ENCODE measurements at regions not wholly inside any gene's neighbourhood (a gene's known extent, or its start where the extent isn't known, plus 50 kb on each side); places are given as distances from the start of the nearest gene placed in this dataset.

DNA sequence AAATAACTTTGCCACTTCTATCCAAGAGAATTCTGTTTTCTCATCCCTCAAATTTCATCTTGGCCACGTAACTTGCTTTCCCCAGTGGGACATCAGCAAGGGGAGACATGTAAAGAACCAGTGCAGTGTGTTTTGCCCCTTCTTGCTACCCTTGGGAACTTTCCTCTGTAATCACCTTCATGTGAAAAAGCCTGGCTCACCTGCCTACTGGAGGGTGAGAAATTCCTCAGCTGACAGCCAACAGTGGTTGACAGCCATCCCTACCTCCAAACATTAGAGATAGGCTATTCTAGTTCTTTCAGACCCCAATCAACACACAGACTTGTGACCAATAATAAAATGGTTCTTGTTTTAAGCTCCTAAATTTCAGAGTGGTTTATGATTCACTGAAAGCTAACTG, 333.9 kb upstream of the TBC1D5 start:
- DNase-seq, result no peak

DNA sequence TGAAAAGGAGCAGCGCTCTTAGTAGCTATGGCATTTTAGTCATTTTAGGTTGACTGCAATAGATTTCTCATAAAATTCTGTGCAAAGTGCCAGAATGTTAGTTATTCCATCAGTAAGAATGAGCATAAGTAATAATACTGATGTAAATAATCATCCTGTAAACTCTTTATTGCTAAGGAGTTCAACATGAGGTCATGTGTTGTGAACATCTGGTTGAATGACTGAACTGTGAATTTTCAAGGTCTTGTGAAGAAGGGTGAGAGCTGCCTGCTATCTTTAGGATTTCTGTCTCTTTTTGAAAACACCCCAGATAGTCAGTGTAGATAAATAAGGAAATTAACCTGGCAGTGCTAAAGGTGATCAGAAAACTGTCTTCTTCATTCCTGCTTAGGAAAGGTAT, 333.4 kb upstream of the TBC1D5 start:
- no peak for DNase-seq

DNA sequence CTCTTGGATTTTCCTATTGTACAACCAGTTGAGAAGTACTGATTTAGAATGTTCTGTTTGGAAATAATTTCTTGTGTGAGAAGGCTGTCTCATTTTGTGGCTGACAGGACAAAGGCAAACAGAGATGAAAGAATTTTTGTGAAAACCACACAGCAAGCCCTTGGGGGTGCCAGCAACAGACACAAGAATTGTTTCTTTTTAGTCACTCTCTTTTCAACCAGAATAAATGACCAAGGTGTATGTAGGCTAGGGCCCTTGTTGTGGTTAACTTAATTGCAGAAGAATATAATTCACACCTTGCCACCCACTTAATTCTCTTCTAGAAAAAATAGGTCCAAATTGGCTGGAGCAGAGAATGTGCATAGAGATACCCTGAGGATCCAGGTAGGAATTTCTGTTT, 329.4 kb upstream of the TBC1D5 start:
- DNase-seq, result no peak

DNA sequence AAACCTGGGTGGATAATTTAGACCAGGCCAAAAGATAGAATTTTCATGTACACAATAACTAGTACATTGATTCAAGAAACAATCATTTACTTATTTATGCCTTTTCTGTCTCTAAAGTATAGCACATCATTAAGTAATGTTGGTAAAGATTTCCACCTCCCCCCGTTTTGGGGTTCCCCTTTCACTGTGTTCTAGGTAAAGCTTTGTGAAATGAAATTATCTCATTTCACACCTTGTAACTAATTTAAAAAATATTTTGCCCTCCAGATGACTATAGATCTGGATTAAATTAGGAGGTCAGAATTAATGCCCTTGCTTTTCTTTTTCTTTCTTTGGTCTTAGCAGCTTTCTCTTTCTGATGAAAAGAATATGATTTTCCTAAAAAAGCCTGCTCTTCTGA, 328.5 kb upstream of the TBC1D5 start:
- DNase-seq, result no peak

DNA sequence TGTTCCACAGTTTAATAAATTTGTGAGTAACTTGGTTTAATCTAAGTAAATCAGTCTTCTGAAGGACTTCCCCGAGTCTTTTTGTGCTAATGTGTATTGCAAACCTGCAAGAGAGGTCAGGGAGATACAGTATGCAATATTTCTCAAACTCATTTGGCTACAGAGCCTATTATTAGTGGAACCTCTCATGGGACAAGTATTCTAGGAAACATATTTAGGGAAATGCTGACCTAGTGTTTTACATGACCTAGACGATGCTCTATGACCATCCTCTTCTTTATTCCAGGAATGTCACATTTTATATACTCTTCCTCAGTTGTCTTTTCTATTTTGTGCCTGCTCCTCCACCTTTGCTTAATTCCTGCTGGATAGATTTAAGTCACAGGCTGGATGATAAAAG, 327.8 kb upstream of the TBC1D5 start:
- DNase-seq, result no peak

DNA sequence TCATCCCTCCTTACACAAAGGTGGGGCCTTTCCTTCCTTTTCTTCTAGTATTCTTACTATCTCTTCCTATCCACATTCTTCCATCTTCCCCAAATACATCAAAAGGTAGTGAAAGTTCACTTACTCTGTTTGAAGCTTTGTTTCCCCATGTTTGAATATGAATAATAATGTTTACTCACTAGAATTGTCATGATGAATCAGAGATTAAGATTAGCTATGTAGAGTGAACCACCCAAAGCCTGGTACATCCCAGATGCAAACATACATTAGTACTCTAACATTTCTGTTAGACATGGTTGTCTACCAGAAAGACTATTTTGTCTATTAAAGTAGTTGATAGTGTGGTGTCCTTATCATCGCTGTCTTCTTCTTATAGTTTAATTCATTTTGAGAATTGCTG, 327.1 kb upstream of the TBC1D5 start:
- no peak for DNase-seq

DNA sequence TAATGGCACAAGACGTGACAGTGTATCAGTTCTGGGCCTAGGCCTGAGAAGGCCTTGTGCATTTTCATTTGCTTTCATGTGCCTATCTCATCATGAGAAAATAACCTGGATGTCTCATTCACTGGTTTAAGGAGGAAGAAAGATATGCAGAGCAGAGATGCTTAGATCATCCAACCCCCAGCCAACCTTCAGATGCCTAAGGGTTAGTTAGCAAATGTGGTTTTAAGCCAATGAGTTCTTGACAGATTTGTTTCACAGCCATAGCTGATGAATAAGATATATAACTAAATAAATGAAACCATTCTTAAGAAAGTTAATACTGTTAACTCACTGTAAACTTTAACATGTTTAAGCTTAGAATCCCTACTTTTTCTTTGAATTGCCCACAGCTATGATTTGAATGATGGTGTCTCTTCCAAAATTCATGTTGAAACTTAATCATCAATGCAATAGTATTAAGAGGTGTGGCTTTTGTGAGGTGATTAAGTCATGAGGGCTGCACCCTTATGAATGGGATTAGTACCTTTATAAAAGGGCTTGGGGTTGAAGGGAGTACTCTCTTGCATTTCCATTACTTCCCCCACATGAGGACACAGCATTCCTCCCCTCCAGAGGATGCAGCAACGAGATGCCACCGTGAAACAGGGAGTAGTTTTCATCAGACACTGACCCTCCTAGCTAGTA, 324.6 kb upstream of the TBC1D5 start:
- no peak for DNase-seq

DNA sequence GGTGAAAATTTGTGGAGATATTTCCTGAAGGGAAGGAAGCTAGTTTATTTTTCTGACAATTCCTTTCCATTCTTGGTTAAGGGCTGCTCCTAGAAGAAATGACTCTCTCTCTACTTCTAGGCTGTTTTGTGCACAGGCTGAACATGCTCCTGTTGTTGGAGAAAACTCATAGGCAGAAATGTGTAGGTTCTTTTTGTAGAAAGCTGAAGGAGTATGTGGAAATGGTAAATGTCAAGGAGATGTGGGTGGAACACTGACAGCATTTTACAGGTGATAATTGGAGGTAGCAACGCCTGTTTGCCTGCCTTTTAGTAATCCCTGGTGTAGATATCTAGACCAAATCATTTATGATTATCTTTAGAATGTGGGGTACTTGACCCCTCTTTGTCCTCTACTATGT, 322.2 kb upstream of the TBC1D5 start:
- DNase-seq, result no peak

DNA sequence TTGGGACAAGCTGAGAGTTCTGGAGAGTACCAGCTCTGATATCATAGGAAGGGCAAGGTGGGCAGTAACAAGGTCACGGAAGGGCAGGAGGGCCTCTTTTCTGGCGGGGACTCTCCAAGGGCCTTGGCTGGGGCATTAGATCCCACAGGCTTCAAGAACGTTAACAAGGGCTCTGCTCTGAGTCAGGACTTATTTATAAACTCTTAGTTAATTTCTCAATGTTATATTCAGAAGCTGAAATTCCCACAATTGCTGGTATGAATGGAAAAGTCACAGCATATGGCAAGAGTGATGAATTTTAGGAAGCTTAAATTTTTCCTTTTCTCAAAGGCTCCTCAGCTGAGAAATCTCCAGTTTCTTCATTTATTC, 320.2 kb upstream of the TBC1D5 start:
- no peak for DNase-seq

DNA sequence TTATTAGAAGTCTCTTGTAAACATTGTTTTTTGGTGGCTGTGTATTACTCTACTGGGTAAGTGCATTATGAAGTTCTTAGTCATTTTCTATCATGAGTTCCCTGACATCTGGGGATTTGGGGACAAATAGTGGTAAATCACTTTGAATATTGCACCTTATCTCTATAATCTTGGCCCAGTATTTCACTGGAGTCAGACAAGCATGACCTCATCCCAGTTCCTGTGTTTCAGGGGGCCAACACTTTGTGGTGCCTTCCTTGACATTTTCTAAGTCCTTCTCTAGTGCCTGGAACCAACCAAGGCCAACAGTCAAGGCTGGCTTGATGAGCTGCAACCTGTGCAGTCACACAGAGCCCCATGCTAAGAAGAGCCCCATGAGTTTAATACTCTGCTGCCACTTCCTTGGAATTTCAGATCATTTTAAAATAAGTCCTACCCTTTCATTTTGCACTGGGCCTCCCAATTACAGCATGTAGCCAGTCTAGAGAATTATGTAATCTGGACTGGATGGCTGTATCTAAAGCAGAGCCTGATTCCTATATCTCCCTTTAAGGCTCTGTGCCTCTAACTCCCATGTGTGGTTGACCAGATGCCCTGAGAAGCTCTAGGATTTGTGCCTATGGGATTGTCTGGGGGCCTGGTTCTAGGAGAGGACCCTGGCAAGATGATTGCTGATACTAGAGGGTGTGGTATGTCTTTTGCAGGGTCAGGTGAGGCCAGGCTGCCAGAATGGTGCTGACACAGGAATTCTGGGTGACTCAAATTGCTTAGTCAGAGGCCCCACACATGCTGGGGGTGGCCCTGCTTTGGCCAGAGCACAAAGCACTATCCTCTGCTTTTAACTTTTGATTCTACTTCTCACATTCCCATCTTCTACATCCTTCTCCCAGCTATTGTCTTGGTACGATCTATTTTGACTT, 319.6 kb upstream of the TBC1D5 start:
- DNase-seq, result no peak

DNA sequence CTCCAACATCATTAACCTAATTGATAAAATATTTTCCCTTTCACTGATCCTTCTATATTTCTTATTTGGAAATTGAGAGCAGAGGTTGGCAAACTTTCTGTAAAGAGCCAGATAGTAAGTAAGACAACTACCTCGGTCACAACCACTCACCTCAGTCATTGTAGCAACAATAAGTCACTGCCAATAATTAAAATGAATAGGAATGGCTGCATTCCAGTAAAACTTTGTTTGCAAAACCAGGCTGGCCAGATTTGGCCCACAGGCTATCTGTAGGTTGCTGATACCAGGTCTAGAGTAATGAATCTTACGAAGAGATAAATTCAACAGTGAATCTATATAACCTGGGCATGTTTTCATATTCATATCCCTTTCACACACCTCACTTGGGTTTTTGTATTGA, 316.2 kb upstream of the TBC1D5 start:
- no peak for DNase-seq

DNA sequence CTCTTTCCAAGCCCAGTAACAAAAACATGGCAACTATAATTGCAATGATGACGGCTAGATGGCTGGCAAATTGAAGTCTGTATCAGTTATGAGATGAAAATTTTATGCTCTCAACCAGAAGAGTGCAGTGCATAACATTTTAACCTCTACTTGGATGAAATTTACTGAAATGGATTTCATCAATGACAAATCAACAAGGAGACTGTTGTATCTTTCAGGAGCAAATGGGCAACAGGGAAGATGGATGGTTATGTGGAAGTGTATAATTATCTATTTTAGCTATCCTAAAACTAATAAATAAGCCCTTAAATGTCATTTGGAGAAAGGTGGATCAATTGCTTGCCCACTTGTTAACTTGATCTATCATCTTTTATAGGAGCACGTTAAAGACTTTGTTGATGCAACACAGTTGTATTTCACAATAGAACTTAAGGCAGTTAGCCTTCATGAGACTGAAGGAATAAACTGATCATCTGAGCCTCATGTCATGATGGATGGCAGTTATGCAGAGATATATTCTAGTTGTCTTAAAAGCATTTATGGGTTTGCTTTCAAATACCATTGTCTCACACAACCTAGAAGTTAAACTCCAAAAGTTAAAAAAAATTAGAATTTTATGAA, 315.1 kb upstream of the TBC1D5 start:
- no peak for DNase-seq

DNA sequence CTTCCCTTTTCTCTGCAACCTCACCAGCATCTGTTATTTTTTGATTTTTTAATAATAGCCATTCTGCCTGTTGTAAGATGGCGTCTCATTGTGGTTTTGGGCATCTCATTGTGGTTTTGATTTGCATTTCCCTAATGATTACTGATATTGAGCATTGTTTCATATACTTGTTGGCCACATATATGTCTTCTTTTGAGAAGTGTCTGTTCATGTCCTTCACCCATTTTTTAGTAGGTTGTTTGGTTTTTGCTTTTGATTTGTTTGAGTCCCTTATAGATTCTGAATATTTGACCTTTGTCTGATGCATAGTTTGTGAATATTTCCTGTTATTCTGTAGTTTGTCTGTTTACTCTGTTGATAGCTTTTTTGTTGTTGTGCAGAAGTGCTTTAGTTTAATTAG, 312.2 kb upstream of the TBC1D5 start:
- DNase-seq, result no peak

DNA sequence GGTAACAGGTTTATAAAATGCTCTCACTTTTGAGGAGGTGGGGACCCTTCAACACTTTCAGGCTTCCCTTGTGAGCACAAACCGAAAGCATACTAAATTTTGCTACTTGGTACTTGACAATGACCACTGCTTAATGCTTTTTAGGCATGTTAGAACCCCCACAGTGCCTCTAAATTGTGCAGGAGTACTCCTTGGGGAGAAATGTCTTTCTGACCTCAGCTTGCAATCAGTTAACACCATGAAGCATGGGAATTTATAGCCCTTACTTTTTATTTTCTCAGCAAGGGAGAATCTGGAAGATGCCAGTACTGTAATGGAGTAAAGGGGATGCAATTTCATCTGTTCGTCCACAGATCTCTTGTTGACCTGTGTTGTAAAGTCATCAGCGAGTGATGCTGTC, 308.9 kb upstream of the TBC1D5 start:
- DNase-seq, result no peak

DNA sequence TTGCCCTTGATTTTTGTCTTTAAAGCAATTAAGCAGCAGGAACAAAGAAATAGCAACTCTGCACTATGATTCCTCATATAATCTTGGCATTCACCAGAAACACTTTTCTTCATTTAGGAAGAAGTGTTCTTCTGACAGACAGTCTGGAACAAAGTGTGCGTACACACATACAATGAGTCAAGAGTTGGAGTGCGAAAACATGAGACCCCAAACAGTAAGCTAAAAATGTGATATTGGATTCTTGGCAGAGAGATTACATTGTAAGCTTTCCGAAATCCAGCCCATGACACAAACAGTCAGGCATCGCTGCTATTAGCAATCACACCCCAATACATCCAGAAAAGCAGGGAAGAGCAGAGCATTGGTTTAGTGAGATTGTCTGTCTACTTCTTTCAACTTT, 306.7 kb upstream of the TBC1D5 start:
- no peak for DNase-seq

DNA sequence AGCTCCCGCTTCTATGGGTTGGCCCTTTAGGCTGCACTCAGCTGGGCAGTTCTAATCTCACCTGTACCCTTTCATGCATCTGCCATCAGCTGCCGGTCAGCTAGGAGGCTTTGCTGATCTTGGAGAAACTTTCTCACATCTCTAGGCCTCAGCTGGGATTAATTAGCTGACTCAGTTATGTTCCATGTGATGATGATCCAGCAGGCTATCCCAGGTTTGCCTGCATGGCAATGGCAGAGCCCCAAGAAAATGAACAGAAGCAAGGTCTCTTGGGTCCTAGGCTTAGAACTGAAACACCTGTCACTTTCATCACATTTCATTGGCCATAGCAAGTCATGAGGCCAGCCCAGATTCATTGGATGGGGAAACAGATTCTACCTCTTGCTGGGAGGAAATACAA, 304.6 kb upstream of the TBC1D5 start:
- DNase-seq, result no peak

DNA sequence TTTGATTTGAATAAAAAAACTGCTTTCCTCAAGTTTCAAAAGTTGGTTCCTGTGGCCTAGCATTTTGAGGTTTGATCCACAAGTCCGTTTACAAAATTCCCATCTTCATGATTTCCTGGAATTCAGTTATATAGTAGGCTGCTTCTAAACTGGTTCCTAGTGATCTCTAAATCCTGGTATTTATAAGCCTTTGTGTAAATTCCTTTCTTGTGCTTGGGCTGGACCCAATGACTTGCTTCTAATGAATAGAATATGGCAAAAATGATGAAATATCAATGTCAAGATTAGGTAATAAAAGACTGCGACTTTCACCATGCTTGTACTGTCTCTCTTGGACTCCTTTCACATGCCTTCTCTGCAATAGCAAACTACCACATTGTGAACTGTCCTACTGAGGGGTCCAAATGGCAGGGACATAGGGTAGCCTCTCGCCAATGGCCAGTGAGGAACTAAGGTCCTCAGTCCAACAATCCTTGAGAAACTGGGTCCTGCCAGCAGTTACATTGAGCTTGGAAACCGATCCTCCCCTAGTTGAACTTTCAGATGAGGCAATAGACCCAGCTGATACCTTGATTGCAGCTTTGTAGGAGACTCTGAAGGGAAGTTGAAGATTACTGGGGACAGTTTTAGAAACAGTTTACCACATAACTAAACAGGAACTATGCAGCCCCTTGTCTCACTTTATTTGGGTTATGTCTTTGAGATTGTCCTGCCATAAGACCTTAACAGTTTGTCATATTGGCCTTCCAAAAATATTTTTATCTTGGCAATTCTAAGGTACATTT, 303.9 kb upstream of the TBC1D5 start:
- DNase-seq, result no peak

DNA sequence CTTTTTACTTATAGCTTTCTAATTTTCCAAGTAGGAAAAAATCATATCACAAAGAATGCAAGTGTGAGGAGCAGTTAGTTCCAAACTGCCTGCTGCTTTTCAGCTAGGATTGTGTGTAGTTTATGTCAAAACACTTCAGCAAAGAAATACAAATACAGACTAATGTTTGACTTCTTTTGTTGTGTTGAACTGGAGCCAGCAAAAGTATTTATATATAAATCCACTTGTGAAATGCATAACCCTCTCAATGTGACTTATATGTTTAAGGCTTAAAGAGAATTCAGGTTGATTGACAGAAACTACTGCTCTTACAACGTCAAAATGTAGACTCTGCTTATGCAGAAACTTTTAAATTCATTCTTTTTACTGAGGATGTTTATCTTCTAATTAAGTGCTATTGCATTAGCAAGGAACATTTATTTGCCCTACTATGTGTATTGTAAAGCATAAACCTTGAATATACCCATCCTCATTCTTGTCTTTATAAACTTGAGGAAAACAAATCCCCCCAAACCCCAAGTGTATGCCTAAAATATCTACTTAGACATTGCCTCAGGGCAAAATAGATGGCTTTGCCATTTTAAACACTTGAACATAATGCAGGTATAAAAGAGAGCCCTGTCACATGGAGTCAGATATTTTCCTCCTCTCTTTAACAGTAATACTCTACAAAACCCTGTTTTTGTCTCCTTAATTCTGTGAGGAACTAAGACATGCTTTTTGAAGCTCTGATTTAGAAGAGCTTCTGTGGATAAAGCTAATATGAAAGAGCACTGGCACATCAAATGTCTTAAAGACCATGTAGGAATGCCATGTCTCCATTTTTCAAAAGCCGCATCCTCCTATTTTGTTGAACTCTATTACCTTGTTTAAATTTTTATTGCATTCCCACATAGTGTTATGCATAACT, 302.8 kb upstream of the TBC1D5 start:
- DNase-seq, result no peak

DNA sequence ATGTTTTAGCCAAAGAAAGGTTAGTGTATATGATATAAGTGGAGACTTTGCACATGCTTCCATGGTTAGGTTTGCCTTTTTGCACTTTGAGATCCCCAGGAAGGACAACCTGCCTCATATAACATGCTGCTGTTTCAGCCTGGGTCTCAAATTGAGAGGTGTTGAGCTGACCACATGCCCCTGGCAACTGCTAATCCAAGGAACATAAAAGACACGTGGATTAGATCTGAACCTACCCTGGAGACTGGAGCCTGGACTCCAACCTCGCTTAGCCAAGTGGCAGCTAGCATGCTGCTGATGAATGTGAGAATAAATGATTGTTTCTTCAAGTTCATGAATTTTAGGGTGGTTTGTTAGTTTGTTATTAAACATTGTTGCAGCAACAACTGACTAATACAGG, 301.8 kb upstream of the TBC1D5 start:
- no peak for DNase-seq

DNA sequence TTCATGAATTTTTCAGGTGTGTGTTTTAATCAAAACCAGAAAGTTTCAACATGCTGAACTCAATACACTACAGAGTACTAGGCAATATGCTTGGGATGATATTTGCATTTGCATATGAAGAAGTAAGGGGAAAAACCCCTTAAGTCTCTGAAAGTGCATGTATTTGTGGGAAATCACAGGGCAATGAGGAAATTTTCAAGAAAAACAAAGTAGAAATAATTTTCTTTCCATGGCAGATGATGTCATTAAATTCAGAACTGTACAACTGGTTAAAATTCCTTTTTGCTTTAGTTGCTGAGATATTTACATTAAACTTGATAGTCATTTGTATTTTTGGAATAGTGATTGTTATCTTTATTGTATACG, 294.0 kb upstream of the TBC1D5 start:
- DNase-seq, result no peak

DNA sequence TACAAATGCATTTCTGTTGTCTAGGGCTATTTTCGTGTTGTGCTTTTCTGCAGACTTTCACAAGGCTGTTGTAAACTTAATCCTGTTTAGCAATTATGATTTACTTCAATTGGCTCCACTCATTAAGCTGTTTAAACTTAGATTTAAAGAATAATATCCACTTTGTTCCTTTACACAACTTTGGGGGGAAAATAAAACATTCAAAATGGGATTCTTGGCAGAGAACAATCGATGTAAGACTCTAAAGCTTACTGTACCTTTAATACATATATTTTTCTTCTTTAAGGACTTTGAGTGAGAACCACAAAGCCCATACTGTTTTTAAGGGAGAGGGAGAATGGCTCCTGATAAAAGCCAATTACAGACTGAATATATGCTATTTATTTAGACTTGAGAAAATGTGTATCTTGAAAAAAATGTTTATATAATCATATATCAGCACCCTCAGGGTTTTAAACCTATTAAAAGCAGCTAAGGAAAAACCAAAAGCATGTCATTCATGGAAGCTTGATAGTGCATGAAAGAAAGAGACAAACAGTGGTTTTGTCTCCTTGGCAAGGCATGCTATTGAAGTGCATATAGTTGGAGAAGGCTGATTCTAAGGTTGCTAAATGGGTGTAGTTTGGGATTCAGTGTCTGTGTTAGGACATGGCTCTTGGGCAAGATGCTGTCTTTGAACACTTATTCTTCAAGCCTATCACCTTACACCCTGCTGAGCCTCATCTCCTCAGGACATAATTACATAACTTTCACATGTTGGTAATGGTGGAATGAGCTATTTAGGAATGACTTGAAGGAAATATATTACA, 293.4 kb upstream of the TBC1D5 start:
- no peak for DNase-seq

Measured in activated CD4-positive, alpha-beta T cell treated with anti-CD3 and anti-CD28 coated beads for 4 hours (primary cell).